Esophagus mucosa (tissue), 1 donor: ENCODE measurements at regions not wholly inside any gene's neighbourhood (a gene's known extent, or its start where the extent isn't known, plus 50 kb on each side); places are given as distances from the start of the nearest gene placed in this dataset.
"Not testable (repeated sequence)": the region's sequence is repeated elsewhere in the genome, so short reads cannot be mapped to it uniquely, and the experiment has no call there.

Experiments used
- ATAC-seq: fragments of 200-7000 bp; cut with Tn5 transposase; one replicate; pipeline ENCODE4 v1.9.1; 2020
- donor health status: DM: yes; HTN: yes; CAD: no.

- no peak for ATAC-seq
Observed at GRCh38 chr5:63894690-63895089, 67.6 kb downstream of the HTR1A start.

GRCh38 chr5:63878788-63879187, 83.5 kb downstream of the HTR1A start:
- no peak for ATAC-seq

GRCh38 chr5:63877961-63878360, 84.3 kb downstream of the HTR1A start:
- ATAC-seq, result no peak

- ATAC-seq, result no peak
Observed at GRCh38 chr5:63860379-63860778, 101.9 kb downstream of the HTR1A start.

GRCh38 chr5:63854076-63854475, 108.2 kb downstream of the HTR1A start:
- ATAC-seq, result no peak

- no peak for ATAC-seq
Observed at GRCh38 chr5:63843190-63843589, 119.1 kb downstream of the HTR1A start.

- ATAC-seq, result no peak
Observed at GRCh38 chr5:63837437-63837836, 124.8 kb downstream of the HTR1A start.

- ATAC-seq, result no peak
Observed at GRCh38 chr5:63831381-63831780, 130.9 kb downstream of the HTR1A start.

- ATAC-seq, result no peak
Observed at GRCh38 chr5:63825984-63826383, 136.3 kb downstream of the HTR1A start.

GRCh38 chr5:63823583-63823982, 138.7 kb downstream of the HTR1A start:
- no peak for ATAC-seq

- ATAC-seq, result no peak
Observed at GRCh38 chr5:63822614-63823013, 139.6 kb downstream of the HTR1A start.

GRCh38 chr5:63820577-63820976, 141.7 kb downstream of the HTR1A start:
- ATAC-seq, result no peak

GRCh38 chr5:63812693-63813092, 149.6 kb downstream of the HTR1A start:
- ATAC-seq, result no peak

GRCh38 chr5:63811961-63812360, 150.3 kb downstream of the HTR1A start:
- no peak for ATAC-seq

- no peak for ATAC-seq
Observed at GRCh38 chr5:63811286-63811685, 151.0 kb downstream of the HTR1A start.

GRCh38 chr5:63805151-63805550, 157.1 kb downstream of the HTR1A start:
- ATAC-seq, result no peak

GRCh38 chr5:63803165-63803564, 159.1 kb downstream of the HTR1A start:
- ATAC-seq, result no peak

GRCh38 chr5:63794979-63795378, 167.3 kb downstream of the HTR1A start:
- no peak for ATAC-seq

- no peak for ATAC-seq
Observed at GRCh38 chr5:63794296-63794695, 167.9 kb downstream of the HTR1A start.

- ATAC-seq, result no peak
Observed at GRCh38 chr5:63774939-63775338, 187.3 kb downstream of the HTR1A start.

- no peak for ATAC-seq
Observed at GRCh38 chr5:63768221-63768620, 194.0 kb downstream of the HTR1A start.

- no peak for ATAC-seq
Observed at GRCh38 chr5:63760965-63761364, 201.3 kb downstream of the HTR1A start.

- no peak for ATAC-seq
Observed at GRCh38 chr5:63743096-63743798, 219.0 kb downstream of the HTR1A start.

GRCh38 chr5:63732880-63733279, 229.4 kb downstream of the HTR1A start:
- not testable (repeated sequence) for ATAC-seq

GRCh38 chr5:63727583-63727982, 234.7 kb downstream of the HTR1A start:
- ATAC-seq, result no peak
